Lower leg skin (tissue), 3 donors: ENCODE measurements at regions not wholly inside any gene's neighbourhood (a gene's known extent, or its start where the extent isn't known, plus 50 kb on each side); places are given as distances from the start of the nearest gene placed in this dataset.

Experiments
- CTCF ChIP-seq, 3 donors: fragments of 450-650 bp; IDR thresholded peaks; one replicate each; pipeline ENCODE4 v1.5.1; 2016; ENCODE audit warnings: antibody characterized with exemption in 3 of 3, mild to moderate bottlenecking in 3 of 3, moderate library complexity in 2 of 3
- POLR2A ChIP-seq, 2 donors: fragments of 450-650 bp; IDR thresholded peaks; one replicate each; pipeline ENCODE4 v1.6.1; 2016 to 2017; ENCODE audit warnings: antibody characterized with exemption in 2 of 2, mild to moderate bottlenecking in 1 of 2, moderate library complexity in 1 of 2

DNA sequence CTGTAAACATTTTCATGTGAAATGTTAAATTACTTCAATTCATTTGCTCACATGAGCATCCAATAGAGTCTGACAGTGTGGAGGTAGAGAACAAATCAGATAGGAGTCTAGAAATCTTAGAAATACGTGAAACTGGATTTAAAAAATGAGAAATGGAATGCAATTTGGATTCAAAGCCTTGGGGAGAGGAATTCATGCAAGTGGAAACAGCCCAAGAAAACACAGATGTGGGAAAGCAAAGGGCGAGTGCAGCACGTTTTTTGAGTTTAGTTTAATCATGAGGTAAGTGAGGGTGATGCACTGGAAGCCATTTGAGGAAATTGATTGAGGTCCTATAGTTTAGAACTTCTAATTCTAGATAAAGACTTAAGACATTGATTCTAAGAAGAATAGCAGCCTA, 434.7 kb downstream of the C3orf38 start:
- TF ChIP-seq CTCF (IDR thresholded peaks at IDR 0.05) (no peak), POLR2A (IDR thresholded peaks at IDR 0.05) (no peak)
